Psoas muscle (tissue), 7 donors: ENCODE measurements at regions not wholly inside any gene's neighbourhood (a gene's known extent, or its start where the extent isn't known, plus 50 kb on each side); places are given as distances from the start of the nearest gene placed in this dataset.

Experiments used
- ATAC-seq, 4 donors: fragments of 200-7000 bp; cut with Tn5 transposase; one replicate each; pipeline ENCODE4 v1.9.1; 2020; ENCODE audit warnings: moderate library complexity in 3 of 4, mild to moderate bottlenecking in 2 of 4
- DNase-seq, 2 donors: peaks; one replicate each; pipeline ENCODE4 v3.0.0-alpha.2; 2020
- H3K27ac ChIP-seq: fragments of 200-600 bp; one replicate; pipeline ENCODE4 v1.8.0; 2022
- H3K27me3 ChIP-seq, 3 donors: fragments of 200-600 bp in 1 of 3; one replicate each; pipeline versions ENCODE4 v1.6.1 to v1.8.0; 2013 to 2022; ENCODE audit warnings: low read length in 2 of 3, mild to moderate bottlenecking in 2 of 3, moderate library complexity in 1 of 3; ENCODE audit not compliant: insufficient read depth in 3 of 3
- H3K36me3 ChIP-seq, 2 donors: fragments of 200-600 bp in 1 of 2; one replicate each; pipeline versions ENCODE4 v1.6.1 to v1.8.0; 2013 to 2022; ENCODE audit warnings: low read depth in 1 of 2, mild to moderate bottlenecking in 1 of 2, moderate library complexity in 1 of 2; ENCODE audit not compliant: insufficient read depth in 1 of 2
- H3K4me1 ChIP-seq: fragments of 200-600 bp; one replicate; pipeline ENCODE4 v1.8.0; 2022
- H3K4me3 ChIP-seq: fragments of 200-600 bp; one replicate; pipeline ENCODE4 v1.8.0; 2022; ENCODE audit warnings: mild to moderate bottlenecking
- H3K9me3 ChIP-seq: fragments of 200-600 bp; one replicate; pipeline ENCODE4 v1.8.0; 2022
- WGBS, 3 donors: extraction: QIAGEN DNeasy Blood & Tissue Kit; methylation state at CpG; one replicate each; pipeline versions ENCODE4 v1.1.6 to v1.1.7; 2013; 5-methylcytosine and 5-hydroxymethylcytosine counted together
- intact Hi-C, 2 donors: fragments of 100-400 bp; cut with DNase I; formaldehyde crosslinking; loops; one replicate each; pipeline versions ENCODE4 v1.11.0 to v1.14.2; 2022
- TF ChIP-seq, protein P1 (sequence below): fragments of 200-600 bp; IDR thresholded peaks from one replicate; pipeline ENCODE4 v1.8.0; 2022; ENCODE audit warnings: antibody characterized with exemption
- donor health status: healthy with polysubstance abuse.
- donor health status: DM: no; HTN: no; CAD: no; lungs with moderate emphysema.
- donor health status: Bipolar disorder and iron deficiency.
- donor health status: healthy.
- donor health status: DM: yes; HTN: yes; CAD: no.
- donor health status: DM: no; HTN: no; CAD: no.
- donor health status: DM: yes; HTN: yes; CAD: no.

- no peak for DNase-seq
- H3K4me1 ChIP-seq: no peaks in the 10 kb centered on the region
- H3K9me3 ChIP-seq: no peaks in the 10 kb centered on the region
- no peaks in the 10 kb centered on the region for H3K27me3 ChIP-seq
- no peak overlapping the region for H3K27ac ChIP-seq
- intact Hi-C loops: no loop called here
- H3K36me3 ChIP-seq: no peaks in the 10 kb centered on the region
- H3K4me3 ChIP-seq: no peak overlapping the region
- no peak for ATAC-seq
- 48 to 58% (median 55%) methylated on average over 6 of the region's 6 CpGs for WGBS, 3 donors
- TF ChIP-seq, protein P1, sequence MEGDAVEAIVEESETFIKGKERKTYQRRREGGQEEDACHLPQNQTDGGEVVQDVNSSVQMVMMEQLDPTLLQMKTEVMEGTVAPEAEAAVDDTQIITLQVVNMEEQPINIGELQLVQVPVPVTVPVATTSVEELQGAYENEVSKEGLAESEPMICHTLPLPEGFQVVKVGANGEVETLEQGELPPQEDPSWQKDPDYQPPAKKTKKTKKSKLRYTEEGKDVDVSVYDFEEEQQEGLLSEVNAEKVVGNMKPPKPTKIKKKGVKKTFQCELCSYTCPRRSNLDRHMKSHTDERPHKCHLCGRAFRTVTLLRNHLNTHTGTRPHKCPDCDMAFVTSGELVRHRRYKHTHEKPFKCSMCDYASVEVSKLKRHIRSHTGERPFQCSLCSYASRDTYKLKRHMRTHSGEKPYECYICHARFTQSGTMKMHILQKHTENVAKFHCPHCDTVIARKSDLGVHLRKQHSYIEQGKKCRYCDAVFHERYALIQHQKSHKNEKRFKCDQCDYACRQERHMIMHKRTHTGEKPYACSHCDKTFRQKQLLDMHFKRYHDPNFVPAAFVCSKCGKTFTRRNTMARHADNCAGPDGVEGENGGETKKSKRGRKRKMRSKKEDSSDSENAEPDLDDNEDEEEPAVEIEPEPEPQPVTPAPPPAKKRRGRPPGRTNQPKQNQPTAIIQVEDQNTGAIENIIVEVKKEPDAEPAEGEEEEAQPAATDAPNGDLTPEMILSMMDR: no peak
Measured at GRCh38 chr14:87149583-87150354, 843.2 kb downstream of the GALC start.

DNA sequence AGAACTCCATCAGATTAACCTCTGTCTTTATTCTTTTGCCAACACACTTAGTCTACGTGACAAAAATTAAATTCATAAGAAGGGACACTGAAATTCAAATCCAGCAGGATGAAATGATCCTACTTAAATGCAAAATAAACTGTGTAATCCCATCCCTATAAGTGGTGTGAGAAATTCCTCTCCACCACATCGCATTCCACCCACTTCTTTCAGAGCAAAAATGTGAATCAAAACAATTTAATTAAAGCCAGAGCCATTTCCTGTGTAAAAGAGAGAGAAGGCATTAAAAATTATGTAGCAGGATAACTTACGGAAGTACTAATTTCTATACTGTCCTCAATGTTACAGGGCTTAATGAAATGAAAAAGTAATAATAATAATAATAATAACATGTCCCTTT is 844.3 kb downstream of the GALC start:
- no peak for ATAC-seq

GRCh38 chr14:87142551-87143211 is 850.3 kb downstream of the GALC start:
- no peaks in the 10 kb centered on the region for H3K27me3 ChIP-seq
- no peak overlapping the region for H3K4me3 ChIP-seq
- H3K36me3 ChIP-seq: no peaks in the 10 kb centered on the region
- H3K9me3 ChIP-seq: no peaks in the 10 kb centered on the region
- TF ChIP-seq, protein P1: no peak
- H3K4me1 ChIP-seq: no peaks in the 10 kb centered on the region
- no peak for ATAC-seq
- intact Hi-C loops: no loop called here
- H3K27ac ChIP-seq: no peak overlapping the region
- no peak for DNase-seq
- WGBS, 3 donors: 89 to 91% (median 91%) methylated on average over 3 of the region's 3 CpGs

More for the DNA sequence above, 844.3 kb downstream of the GALC start:
- H3K36me3 ChIP-seq: no peaks in the 10 kb centered on the region
- no peaks in the 10 kb centered on the region for H3K27me3 ChIP-seq
- no peaks in the 10 kb centered on the region for H3K9me3 ChIP-seq
- no peak for DNase-seq
- H3K4me3 ChIP-seq: no peak overlapping the region
- H3K4me1 ChIP-seq: no peaks in the 10 kb centered on the region
- WGBS, 3 donors: 22 to 43% (median 24%) methylated on average over 3 of the region's 3 CpGs
- TF ChIP-seq, protein P1: no peak
- H3K27ac ChIP-seq: no peak overlapping the region
- intact Hi-C loops: no loop called here

- intact Hi-C loops: no loop called here
- no peak for DNase-seq
- no peak overlapping the region for H3K27ac ChIP-seq
- TF ChIP-seq, protein P1: no peak
- H3K27me3 ChIP-seq: no peaks in the 10 kb centered on the region
- H3K36me3 ChIP-seq: no peaks in the 10 kb centered on the region
- no peak overlapping the region for H3K4me3 ChIP-seq
- WGBS, 3 donors: 44 to 56% (median 47%) methylated on average over 2 of the region's 2 CpGs
- no peaks in the 10 kb centered on the region for H3K4me1 ChIP-seq
- H3K9me3 ChIP-seq: no peaks in the 10 kb centered on the region
- ATAC-seq: no peak
Measured at GRCh38 chr14:87141801-87142200, 851.2 kb downstream of the GALC start.
